GM21526 (cell line): ENCODE measurements at regions not wholly inside any gene's neighbourhood (a gene's known extent, or its start where the extent isn't known, plus 50 kb on each side); places are given as distances from the start of the nearest gene placed in this dataset.
"Not testable (repeated sequence)": the region's sequence is repeated elsewhere in the genome, so short reads cannot be mapped to it uniquely, and the experiment has no call there.

Experiments used
- ATAC-seq: cut with Tn5 transposase; IDR thresholded peaks from one replicate; pipeline ENCODE4 v1.9.1; 2021; ENCODE audit warnings: moderate library complexity; ENCODE audit not compliant: unreplicated experiment, low FRiP score

DNA sequence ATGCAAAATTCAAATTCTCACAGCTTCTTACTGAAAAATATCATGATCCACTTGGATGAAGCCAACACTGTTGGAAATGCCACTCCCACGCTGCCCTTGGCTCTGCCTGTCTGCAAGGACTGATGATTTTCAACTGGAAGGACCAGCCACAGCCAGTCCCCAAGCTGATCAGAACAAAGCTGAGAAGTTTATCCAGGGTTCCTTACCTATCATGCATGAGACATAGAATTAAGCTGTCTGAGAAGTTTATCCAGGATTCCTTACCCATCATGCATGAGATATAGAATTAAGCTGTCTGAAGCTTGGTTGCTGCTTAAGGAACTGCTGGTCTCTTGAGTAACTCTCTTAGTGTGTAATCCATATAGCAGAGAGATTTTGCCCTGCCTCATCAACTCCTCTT, 159.8 kb upstream of the TMEM260 start:
- no peak for ATAC-seq

DNA sequence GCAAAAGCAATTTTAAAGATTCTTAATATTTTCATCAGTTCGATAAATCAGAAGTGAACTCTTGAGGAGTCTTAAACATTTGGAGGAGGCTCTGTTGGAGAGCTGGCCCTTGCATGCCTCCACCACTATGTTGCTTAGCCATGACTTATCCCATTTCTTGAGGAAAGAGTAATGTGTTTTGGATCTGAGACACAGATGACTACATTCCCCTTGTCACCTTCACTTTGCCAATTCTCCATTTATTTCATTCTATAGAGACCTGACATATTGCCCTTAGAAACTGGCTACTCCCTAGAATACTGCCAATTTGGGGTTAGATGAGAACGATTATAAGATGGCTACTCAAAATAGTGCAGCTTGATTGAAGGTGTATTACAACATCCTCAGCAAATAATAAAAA, 157.4 kb upstream of the TMEM260 start:
- ATAC-seq, result no peak

DNA sequence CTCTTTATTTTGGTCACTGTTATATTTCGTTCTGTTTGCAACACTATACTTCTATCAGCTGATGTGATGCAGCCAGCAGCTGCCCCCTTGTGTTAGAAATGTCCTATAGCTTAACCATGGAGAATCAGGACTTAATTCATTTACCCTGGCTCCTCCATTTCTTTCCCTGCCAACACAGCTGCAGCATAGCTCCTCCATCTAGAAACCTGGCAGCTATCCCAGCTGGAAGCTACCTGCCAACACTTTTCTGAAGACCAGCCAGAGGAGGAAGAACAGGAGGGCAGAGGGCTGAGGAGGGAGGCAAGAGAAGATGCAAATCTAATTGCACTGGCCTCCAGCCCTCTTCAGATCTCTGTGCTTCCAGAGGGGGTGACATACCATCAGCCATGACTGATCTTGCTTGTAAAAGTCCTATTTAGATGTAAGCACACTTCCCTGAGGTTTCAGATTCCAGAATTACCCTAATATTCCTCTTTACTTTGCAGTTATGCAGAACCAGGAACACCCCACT, 156.8 kb upstream of the TMEM260 start:
- no peak for ATAC-seq

DNA sequence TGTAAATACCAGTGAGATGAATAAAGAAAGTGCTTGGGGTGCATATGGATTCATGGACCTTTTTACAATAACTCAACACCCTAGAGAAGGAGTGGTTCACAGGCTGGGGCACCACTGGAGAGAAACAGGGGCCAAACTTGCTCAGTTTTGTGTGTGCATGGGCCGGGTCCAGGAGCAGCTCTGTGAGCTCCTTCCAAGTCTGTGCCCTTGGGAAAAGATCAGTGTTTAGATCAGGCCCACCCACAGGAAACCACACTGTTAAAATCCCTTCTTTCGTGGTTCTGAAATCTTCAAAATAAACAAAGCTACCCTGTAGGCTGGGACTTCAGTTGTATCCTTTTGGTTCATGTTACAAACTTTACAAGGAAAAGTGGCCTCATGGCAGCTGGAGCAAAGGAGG, 156.1 kb upstream of the TMEM260 start:
- no peak for ATAC-seq

DNA sequence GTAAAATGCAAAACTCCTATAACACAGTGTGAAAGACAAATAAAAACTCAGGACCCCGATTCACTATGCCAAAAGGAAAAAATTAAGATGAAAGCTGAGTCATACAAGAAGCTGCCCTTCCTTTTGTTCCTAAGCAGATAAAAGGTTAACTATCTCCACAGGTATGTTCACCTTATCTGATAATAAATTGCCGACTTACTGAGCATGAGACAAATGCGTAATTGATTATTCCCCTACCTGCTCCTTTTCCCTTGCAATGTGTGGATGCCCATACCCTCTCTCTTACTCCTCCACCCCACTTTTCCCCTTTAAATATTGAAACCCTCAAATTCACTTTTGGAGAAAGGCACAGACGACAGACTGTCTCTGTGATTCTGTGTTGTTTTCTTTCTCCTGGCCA, 148.6 kb upstream of the TMEM260 start:
- no peak for ATAC-seq

DNA sequence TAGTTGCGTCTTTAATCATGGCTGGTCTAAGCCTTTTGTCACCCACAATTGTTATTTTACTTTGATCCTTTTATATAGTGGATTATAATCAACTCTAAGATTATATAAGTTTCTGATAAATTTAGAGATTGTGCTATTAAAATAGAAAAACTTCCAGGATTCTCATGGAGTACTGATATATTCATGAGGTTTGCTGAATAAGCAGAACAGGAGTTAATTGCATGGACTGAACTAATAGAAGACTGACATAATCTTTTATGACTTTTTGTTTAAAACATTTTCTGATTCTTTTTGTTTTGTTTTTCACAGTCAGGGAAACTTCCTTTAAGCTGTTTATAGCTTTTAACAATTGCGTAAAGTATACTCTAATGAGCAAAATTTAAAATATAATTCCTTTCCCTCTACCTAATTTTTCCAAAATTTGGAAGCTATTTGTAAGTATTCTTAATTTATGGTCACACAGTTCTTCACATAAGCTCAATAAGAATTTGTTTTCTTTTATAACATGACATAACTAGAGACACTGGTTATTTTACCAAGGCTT, 129.9 kb upstream of the TMEM260 start:
- ATAC-seq, result no peak

DNA sequence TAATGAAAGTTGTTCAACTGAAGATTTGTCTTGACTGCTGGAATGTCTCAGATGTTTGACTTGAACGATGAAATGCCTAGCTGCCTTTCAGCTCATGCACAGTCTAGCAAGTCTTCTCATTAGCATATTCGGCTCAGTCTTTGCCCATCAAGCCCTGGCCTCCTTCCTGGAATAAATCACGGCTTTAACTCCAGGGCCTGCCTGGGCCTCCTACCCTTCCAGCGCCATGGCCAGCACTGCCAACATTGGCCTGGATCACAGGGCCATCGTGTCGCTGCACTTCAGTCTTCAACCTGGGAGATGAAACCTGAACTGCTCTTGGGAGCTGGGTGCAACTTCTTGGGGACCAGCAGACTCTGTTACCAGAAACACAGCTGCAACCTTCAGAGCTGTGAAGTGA, 126.7 kb upstream of the TMEM260 start:
- ATAC-seq, result no peak

DNA sequence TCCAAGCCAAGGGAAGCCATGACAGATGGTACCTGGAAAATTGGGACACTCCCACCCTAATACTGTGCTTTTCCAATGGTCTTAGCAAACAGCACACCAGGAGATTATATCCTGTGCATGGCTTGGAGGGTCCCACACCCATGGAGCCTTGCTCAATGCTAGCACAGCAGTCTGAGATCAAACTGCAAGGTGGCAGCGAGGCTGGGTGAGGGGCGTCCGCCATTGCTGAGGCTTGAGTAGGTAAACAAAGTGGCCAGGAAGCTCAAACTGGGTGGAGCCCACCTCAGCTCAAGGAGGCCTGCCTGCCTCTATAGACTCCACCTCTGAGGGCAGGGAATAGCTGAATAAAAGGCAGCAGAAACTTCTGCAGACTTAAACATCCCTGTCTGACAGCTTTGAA, 124.9 kb upstream of the TMEM260 start:
- ATAC-seq, result not testable (repeated sequence)

DNA sequence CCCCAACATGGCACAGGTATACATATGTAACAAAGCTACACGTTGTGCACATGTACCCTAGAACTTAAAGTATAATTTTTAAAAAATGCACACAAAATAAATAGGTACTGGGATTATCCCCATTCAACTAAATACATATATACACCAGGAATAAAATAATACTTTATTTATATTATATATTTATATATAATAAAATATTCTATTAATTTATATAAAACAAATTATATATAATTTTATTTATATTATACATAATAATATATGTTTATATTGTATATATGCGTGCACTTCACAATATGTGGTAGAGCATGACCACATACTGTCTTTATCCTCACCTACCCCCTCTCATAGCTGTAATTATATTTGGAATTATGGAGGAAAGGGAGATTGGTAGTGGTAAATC, 119.1 kb upstream of the TMEM260 start:
- ATAC-seq, result no peak

DNA sequence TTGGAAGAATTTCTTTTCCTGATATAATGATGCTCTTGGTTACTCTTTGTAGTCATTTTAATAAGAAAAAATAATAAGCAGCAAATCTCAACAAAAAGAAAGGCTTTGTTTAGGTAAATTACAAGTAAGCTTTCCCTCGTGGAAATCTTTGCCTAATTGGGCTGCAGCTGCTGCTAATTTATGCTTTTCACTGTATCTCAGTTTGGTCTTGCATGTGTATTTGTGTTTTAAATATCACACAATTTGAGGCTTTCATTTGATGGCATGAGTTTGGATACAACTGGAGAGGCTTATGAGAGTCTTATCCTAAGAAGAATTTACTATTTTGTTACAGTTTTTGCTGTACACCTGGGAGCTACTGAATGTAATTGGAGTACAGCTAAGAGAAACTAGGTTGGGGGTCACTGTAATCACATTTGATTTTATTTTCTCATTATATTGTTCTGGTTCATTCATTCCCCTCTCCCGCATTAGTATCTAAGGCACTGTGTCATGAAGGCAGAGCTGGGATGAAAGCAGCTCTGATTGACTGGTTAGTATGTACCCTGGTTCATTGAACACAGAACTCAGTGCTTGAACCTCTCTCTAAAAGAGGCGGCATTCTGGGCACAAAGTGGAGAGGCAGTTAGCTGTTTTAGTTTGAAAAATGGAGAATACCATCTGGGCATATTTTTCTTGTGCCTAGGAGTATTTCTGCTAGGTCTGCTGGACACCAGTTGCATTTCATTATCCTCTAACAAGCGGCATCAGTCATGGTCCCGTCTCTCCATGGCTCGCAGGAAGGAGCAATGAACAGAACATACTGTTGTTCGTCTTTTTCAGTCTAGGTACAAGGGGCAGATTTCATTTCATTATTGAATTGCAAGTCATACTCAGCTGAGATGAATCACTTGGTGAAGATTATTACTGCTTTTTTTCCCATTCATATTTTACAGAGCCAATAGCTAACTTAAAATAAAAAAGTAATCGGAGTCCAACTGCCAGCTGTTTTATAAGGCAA, 118.0 kb upstream of the TMEM260 start:
- ATAC-seq, result no peak

DNA sequence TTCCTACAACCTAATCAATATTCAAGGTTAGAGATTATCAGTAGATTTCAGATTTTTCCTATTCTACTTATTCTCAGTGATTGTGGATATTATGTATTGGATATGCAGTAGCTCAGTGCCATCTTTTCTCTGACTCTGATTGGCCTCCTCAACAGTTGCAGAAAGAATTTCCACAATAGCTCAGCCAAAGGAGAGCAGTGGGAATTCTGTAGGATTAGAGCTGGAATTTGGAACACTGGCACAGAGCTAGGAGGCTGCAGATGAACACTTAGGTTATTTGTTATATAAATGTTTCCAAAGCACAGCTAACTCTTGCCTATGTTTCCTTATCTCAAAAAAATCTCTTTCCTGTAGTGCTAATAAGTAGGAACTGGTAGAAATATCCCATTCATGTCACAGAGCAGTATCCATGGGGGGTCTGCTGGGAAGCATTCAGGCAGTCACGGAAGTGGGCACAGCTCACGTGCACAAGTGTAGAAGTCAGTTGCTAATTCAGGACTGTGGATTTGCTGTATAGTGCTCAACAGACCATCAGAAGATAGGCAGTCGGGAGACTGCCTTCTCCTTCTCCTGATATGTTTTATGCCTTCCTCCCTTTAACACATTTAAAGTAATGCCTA, 116.2 kb upstream of the TMEM260 start:
- ATAC-seq, result no peak

DNA sequence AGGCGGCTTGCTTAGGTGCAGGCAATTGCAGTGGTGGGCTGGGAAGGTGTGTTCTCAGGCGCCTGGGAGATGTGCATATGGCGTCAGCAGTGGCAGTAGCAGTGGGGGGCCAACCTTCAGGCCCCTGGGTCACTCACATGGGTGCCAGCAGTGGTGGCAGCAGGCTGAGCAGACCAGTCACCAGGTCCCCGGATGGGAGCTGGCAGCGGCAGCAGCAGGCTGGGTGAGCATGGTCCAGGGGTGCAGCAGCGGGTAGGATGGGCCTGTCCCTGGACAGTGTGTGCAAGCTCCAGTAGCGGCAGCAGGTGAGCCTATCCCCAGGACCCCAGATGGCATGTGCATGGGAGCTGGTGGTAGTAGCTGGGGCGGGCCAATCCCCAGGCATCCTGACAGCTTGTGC, 108.5 kb upstream of the TMEM260 start:
- no peak for ATAC-seq

DNA sequence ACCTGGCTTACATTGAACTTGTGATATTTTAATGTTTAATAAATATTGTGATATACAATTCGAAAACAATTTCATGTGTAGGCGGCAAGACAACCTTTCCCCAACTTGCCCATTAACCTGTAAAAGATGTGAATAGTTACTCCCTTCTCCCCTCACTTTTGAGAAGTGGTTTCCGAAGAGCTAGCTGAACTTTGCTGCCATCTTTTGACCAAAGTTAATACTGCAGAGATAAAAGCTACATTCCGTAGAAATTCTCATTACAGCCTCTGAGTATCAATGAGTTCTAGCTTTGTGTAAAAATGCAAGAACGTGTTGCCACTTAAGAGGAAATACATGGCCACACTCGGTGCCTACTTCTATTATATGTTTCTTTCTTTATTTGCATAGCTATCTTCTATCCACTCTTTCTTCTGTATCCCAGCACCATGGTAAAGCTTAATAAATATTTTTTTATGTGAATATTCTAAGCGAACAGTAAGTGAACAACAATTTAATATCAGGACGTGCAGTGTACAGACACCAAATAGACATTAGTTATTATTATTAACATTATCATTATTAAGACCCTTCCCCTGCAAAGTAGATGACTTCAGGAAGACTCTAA, 105.1 kb upstream of the TMEM260 start:
- ATAC-seq, result no peak

DNA sequence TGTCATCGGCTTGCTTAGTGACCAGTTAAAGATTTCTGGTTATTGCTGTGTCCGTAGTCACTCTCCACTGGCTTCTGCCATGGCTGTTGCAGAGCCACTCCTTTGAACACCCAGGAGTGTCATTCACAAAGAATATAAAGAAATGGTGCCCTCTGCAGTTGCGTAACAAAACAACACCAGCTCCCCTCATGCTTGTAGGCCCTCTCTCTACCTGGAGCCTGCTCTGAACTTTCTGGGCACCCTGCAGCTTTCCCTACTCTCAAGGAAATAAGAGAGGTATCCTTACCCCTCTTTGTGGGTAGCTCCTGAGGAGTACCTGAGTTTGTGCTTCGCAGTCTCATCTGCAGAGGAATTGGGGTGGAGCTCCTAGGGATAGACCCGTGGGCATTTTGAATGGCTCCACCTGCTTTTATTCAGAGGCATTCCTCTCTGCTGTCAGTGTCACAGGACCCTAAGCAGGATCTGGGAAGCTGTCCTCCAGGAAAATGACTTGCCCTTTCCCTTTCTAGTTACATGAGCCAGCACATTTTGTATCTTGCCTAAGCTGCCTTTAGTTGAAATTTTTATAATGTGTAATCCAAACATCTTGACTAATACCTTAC, 97.2 kb upstream of the TMEM260 start:
- ATAC-seq, result no peak

DNA sequence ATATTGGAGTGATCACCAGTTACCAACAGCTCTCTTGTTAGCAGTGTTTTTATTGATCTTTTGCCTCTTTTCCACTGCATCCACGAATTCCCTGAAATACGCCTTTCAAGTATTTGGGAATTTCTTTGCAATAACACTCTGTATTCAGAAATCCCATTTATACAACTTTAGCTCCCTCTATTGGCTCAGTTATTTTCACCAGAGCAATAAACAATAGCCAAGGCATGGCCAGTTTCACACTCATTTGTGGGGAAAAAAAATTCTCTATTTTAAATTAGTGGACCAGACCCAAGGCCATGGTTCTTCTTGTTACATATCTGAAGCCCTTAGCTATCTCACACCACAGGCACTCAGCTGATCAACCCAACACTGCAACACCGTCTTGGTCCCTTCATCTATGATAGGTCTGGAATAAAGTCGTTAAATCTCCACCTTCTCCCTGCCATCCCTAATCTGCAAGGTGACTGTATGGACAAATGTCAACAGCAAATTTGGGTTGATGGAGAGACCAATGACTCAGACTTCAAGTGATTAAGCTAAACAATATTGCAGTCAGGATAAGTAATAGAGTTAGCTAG, 92.4 kb upstream of the TMEM260 start:
- ATAC-seq, result no peak

DNA sequence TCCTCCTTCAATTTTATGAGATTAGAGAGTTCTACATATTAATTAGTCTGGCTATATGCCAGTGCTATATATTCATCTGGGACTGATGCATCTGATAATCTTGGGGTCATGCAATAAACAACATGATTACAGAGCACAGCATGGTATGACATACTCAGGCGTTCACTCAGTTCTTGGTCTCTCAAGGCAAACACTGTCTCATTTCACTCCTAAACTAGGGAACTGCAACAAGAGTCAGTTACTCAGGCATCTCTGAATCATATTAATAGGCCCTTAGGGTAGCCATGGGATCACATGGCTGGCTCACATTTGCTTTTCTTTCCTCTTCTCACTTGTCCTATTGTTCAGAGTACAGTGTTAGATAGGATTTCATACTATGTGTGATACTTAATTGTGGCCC, 91.8 kb upstream of the TMEM260 start:
- ATAC-seq, result no peak

DNA sequence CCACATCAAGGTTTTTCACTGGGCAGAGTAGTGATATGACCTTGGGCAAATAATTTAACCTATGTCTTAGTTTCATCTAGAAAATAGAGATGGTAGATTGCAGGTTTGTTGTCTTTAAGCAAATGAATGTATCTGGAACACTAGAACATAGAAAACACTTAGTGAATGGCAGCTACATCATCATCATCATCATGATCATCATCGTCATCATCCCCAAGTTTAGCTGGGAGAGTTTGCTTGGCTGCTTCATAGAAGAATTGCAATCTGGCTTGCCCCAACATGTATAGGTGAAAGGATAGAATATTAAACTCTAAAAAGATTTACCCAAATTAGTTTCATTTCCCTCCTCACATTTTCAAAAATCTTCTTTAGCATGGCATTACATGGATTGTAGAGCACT, 91.3 kb upstream of the TMEM260 start:
- no peak for ATAC-seq

DNA sequence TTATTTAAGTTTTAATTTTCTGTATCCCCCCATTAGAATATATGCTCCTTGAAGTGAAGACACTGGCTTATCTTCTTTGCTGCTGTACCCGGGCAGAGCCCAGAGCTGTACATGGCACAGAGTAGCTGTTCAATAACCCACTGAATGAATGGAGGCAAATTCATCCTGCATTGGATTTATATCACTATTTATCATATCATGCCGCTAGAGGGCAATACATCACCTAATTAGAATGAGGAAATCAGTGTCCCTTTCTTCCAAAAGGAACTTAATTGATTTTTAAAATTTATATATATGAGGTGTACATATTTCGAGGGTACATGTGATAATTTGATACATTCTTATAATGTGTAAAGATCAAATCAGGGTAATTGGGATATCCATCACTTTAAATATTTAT, 89.2 kb upstream of the TMEM260 start:
- no peak for ATAC-seq

DNA sequence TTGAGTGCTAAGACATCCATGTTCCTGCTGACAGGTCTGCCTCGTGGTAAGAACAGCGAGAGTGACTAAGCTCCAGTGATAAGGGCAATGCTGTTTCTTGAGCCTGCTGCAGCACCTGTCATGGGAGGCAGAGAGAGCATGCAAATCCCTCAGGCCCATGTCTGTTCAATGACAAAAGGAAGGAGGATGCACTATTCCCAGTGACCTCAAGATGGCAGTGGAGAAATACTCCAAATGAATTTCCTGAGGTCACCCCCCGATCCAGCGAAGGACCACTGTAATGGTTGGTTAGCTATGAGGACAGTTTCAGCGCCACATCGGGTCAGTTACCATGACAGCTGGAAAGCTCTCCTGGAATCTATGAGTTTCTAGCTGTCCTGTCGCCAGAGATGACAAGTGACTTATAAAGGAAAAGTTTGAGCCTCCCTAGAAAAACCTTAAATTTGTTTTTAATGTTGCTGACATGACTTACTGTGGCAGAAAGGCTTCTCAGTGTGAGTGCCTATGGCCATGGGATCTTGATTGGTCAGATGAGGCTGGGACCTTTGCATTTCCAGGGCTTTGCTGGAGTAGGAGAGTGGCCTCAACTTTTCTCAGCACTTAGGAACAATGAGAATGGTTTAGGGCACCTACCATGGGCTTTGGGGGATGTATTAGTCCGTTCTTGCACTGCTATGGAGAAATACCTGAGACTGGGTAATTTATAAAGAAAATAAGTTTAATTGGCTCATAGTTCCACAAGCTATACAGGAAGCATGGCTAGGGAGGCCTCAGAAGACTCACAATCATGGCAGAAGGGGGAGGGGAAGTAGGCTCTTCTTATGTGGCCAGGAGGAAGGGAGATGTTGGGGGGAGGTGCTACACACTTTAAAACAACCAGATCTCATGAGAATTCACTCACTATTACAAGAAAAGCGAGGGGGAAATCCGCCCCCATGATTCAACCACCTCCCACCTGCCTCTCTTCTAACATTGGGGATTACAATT, 88.0 kb upstream of the TMEM260 start:
- peak; percentile 85 for ATAC-seq
